HG02642 (cell line): ENCODE measurements at regions not wholly inside any gene's neighbourhood (a gene's known extent, or its start where the extent isn't known, plus 50 kb on each side); places are given as distances from the start of the nearest gene placed in this dataset.
"Not testable (repeated sequence)": the region's sequence is repeated elsewhere in the genome, so short reads cannot be mapped to it uniquely, and the experiment has no call there.

Experiments used
- ATAC-seq: cut with Tn5 transposase; IDR thresholded peaks from one replicate; pipeline ENCODE4 v1.9.1; 2021; ENCODE audit warnings: mild to moderate bottlenecking; ENCODE audit not compliant: unreplicated experiment, poor library complexity

DNA sequence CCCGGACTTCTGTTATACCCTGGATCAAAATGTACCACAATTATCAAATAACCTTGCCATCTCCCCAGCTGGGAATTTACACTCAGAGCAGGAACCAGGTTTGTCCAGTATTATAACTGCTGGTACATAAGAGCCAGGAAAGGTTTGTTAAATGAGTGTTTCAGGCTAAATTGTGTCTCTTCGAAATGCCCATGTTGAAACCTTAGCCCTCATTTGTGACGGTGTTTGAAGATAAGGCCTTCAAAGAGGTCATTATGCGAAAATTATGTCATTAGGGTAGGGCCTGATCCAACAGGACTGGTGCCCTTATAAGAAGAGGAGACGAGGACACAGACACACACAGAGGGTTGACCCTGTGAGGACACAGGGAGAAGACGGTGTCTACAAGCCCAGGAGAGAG is 73.5 kb upstream of the DHRSX start:
- ATAC-seq, result no peak

DNA sequence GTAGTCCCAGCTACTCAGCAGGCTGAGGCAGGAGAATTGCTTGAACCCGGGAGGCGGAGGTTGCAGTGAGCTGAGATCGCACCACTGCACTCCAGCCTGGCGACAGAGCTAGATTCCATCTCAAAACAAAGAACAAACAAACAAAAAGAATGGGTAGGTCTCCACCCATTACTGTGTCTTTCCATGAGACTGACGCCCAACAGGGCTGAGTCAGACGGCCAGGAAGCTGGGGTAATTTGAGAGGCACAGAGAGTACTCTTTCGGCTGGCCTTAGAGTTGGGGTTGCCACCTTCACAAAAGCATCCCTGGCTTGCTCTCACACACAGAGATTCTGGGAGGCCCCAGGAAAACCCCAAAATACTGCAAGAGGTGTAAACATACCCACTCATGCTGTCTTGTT is 72.0 kb upstream of the DHRSX start:
- no peak for ATAC-seq

- no peak for ATAC-seq
These were observed 67.3 kb upstream of the DHRSX start for GRCh38 chrX:2568125-2568524.

DNA sequence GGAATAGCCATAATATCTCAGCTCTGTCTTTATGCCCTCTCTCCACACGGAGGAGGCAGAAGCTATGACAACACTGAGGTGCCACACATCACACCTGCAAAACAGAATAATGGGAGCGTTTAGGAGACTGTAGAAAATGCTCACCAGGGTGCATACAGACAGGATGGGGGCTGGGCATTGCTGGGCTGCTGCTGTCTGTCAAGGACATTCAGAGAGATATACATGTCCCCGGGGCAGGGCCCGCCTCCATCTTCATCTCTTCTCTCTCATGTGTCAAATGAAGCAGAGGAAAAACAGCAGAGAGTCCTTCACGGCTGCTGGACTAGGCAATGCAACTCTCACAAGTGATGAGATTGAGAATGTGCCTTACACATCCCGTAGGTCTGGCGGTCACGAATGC is 65.3 kb upstream of the DHRSX start:
- no peak for ATAC-seq

DNA sequence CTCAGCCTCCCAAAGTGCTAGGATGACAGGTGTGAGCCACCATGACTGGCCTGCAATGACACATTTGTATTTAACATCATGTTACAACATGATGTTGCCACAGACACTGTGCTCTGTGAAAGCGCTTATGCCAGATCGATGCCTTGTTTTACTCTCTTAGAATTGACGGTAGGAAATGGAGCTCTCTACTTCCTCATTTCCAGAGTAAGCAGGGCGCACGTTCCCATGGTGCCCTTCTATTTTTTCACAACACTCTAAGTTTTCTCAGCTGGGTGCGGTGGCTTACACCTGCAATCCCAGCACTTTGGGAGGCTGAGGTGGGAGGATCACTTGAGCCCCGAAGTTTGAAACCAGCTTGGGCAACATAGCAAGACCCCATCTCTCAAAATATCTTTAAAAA is 60.7 kb upstream of the DHRSX start:
- no peak for ATAC-seq

DNA sequence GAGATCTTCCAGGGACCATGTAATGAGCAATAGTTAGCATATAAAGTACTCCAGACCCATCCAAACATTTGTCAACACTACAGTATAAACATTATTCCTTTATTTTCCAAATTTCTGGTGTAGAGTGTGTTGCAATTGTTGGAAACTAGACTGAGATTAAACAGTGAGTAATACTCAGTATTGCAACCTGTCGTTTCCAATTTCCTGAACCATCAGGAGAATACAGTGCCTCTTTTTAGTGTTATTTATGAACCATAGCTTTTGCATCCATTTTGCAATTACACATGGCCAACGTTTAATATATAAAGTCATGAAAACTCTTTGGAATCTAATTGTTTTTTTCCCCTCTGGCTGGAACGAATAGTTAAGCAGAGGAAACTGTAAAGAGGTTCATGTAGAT is 58.3 kb upstream of the DHRSX start:
- ATAC-seq, result no peak

GRCh38 chrX:2554891-2555290 is 54.1 kb upstream of the DHRSX start:
- ATAC-seq, result no peak

DNA sequence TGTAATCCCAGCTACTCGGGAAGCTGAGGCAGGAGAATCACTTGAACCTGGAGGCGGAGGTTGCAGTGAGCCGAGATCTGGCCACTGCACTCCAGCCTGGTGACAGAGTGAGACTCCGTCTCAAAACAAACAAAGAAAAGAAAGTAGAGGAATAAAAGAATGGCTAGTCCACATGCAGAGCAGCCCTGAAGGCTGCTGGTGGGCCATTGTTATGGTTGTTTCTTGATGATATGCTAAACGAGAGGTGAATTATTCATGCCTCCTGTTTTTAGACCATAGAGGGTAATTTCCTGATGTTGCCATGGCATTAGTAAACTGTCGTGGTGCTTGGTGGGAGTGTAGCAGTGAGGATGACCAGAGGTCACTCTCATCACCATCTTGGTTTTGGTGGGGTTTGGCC is 53.3 kb upstream of the DHRSX start:
- ATAC-seq, result not testable (repeated sequence)

- no peak for ATAC-seq
These were observed 51.9 kb upstream of the DHRSX start for GRCh38 chrX:2552621-2553201.

- no peak for ATAC-seq
These were observed 49.7 kb upstream of the DHRSX start for GRCh38 chrX:2550328-2551020.
